BLaER1 treated with 17β-estradiol and CSF1 and Interleukin-3, amounts not matched to agents 10 nM and 100 nM (cell line): ENCODE measurements at regions not wholly inside any gene's neighbourhood (a gene's known extent, or its start where the extent isn't known, plus 50 kb on each side); places are given as distances from the start of the nearest gene placed in this dataset.

Source experiments
- H3K27ac ChIP-seq, 11 experiments: shearing (Covaris generic); formaldehyde crosslinking; 2 replicates each; pipeline ENCODE4 v1.8.1; 2022
- H3K27me3 ChIP-seq, 11 experiments: shearing (Covaris generic); formaldehyde crosslinking; 2 replicates each; pipeline ENCODE4 v1.8.1; 2022
- H3K36me3 ChIP-seq, 11 experiments: shearing (Covaris generic); formaldehyde crosslinking; 2 replicates each; pipeline ENCODE4 v1.8.1; 2022
- H3K4me1 ChIP-seq, 10 experiments: shearing (Covaris generic); formaldehyde crosslinking; 2 replicates each; pipeline ENCODE4 v1.8.1; 2022
- H3K4me2 ChIP-seq, 11 experiments: shearing (Covaris generic); formaldehyde crosslinking; 2 replicates each; pipeline ENCODE4 v1.8.1; 2022
- H3K4me3 ChIP-seq, 10 experiments: shearing (Covaris generic); formaldehyde crosslinking; 2 replicates each; pipeline ENCODE4 v1.8.1; 2022
- H3K9ac ChIP-seq, 11 experiments: shearing (Covaris generic); formaldehyde crosslinking; 2 replicates each; pipeline ENCODE4 v1.8.1; 2022
- H3K9me3 ChIP-seq, 11 experiments: shearing (Covaris generic); formaldehyde crosslinking; replicated peaks in 1 of 11; 2 replicates each; pipeline ENCODE4 v1.8.1; 2022
- H4K20me1 ChIP-seq, 11 experiments: shearing (Covaris generic); formaldehyde crosslinking; 2 replicates each; pipeline ENCODE4 v1.8.1; 2022
- Cebpa-rat ChIP-seq, 11 experiments: shearing (Covaris generic); IDR thresholded peaks; 2 replicates each; pipeline ENCODE4 v1.8.1; 2022

DNA sequence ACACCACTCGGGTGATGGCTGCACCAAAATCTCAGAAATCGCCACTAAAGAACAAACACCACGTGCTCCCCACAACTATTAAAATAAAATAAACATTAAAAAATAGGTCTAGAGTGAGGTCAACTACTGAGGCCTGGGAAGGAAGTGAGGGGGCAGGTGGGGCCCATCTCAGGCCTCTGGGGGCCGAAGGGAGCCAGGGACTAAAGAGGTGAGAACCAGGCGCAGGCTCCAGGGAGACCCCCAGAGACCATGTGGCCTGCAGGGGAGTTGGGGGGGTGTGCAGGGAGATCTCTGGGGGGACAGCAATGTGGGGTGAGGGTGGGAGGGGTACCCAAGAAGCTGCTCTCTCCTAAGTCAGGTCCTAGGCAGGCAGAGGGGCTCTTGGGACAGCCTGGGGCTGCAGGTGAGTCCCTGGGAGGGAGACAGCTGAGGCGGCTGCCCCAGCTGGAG, 111.3 kb upstream of the SMURF2 start:
- Histone ChIP-seq H3K4me2 (peak overlapping the region; percentile 44 to 100 (median 68); a peak in 16 of 22 replicates), H3K9me3 (no peaks in the 10 kb centered on the region), H3K4me1 (peaks cover 44 to 59% (median 53%) of the 10 kb centered on the region in 10 experiments), H4K20me1 (peaks cover 3 to 88% (median 58%) of the 10 kb centered on the region in 11 experiments; a peak in 19 of 22 replicates), H3K9ac (no peak overlapping the region), H3K27me3 (peaks cover 0 to 13% (median 5%) of the 10 kb centered on the region in 11 experiments; a peak in 16 of 22 replicates), H3K4me3 (no peak overlapping the region; a peak in 1 of 20 replicates), H3K27ac (no peak overlapping the region), H3K36me3 (peaks cover 0 to 43% (median 28%) of the 10 kb centered on the region in 11 experiments; a peak in 16 of 22 replicates)
- no peak for TF ChIP-seq Cebpa-rat (IDR thresholded peaks at IDR 0.05)

DNA sequence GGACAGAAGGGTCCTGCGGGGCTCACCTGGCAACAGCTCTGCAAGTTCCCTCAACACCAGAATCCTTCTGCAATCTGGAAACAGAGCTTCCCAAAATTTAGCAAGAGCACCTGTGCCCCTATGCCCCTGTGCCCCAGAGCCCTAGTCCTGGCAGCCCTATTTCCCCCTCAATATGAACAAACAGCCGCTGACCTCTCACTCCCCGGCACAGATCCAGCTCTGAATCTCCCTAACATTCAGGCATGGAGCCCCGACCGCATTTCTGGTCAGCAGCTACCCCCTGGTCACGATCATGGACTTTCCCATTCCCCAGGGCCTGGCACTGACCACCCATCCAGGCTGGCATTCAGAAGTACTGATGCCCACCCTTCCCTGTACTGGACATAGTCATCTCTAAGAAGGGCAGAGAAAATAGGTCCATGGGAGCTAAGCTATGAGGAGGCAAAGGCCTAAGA, 110.8 kb upstream of the SMURF2 start:
- H3K9me3 ChIP-seq: no peaks in the 10 kb centered on the region
- H3K9ac ChIP-seq: no peak overlapping the region
- H3K4me3 ChIP-seq: no peak overlapping the region
- peaks cover 0 to 8% (median 0%) of the 10 kb centered on the region in 11 experiments; a peak in 9 of 22 replicates for H3K27me3 ChIP-seq
- peaks cover 0 to 43% (median 29%) of the 10 kb centered on the region in 11 experiments; a peak in 16 of 22 replicates for H3K36me3 ChIP-seq
- TF ChIP-seq Cebpa-rat (IDR thresholded peaks at IDR 0.05): no peak
- H4K20me1 ChIP-seq: peaks cover 5 to 84% (median 54%) of the 10 kb centered on the region in 11 experiments; a peak in 18 of 22 replicates
- peaks cover 39 to 53% (median 47%) of the 10 kb centered on the region in 10 experiments for H3K4me1 ChIP-seq
- H3K4me2 ChIP-seq: peak overlapping the region in 7 of 11 experiments; percentile 7 to 78 (median 32); a peak in 8 of 22 replicates
- H3K27ac ChIP-seq: no peak overlapping the region

DNA sequence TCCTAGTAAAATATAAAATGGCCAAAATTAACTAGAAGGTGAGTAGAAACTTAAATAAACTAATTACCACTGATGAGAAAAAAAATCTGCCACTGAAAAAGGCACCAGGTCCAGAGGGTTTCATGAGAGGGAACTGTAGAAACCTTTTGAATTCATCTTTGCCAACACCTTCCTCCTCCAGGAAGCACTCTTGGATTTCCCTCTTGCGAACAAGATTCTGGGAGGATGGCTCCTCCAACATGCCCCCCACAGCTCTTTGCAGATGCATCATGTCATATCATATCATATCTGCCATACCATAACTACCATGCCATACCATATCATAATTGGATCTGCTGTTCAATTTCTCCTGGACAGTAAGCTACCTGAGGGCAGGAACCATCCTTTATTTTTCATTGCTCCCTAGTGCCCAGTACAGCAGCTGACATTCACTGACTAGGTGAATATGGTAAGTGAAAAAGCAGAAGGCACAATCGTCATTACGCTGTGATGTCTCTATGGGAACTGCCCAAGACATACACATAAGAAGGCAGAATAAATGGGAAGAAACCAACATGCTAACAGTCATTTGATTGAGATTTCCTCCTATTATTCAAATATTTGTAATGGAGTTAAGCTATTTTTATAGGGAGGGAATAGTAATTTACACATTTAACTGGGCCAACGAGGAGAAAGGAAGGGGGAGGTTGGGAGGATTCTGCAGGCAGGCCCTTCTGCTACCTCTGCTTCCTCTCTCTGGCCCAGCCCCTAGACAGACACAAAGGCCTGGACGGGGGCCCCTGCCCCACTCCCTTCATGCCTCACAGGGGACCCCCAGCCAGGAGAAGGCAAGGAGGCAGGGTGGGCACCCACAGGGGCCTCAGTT, 110.1 kb upstream of the SMURF2 start:
- H3K27me3 ChIP-seq: peaks cover 0 to 1% (median 0%) of the 10 kb centered on the region in 11 experiments; a peak in 2 of 22 replicates
- H3K4me2 ChIP-seq: peak overlapping the region in 7 of 11 experiments; percentile 7 to 78 (median 32); a peak in 8 of 22 replicates
- H3K36me3 ChIP-seq: peaks cover 0 to 49% (median 36%) of the 10 kb centered on the region in 11 experiments; a peak in 17 of 22 replicates
- no peak overlapping the region for H3K9ac ChIP-seq
- no peak overlapping the region for H3K4me3 ChIP-seq
- no peak overlapping the region for H3K27ac ChIP-seq
- H3K4me1 ChIP-seq: peaks cover 37 to 47% (median 41%) of the 10 kb centered on the region in 10 experiments
- H3K9me3 ChIP-seq: no peaks in the 10 kb centered on the region
- TF ChIP-seq Cebpa-rat (IDR thresholded peaks at IDR 0.05): no peak
- peaks cover 9 to 90% (median 56%) of the 10 kb centered on the region in 11 experiments; a peak in 18 of 22 replicates for H4K20me1 ChIP-seq

DNA sequence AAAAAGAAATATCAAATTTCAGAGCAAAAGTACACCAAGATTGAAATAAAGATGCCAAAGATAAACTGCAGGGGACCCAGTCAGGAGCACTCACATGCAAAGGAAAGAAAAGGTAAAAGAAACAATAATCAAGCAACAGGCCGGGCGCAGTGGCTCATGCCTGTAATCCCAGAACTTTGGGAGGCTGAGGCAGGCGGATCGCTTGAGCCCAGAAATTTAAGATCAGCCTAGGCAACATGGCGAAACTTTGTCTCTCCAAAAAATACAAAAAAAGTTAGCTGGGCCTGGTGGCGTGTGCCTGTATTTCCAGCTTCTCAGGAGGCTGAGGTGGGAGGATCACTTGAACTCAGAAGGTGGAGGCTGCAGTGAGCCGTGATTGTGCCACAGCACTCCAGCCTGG, 107.6 kb upstream of the SMURF2 start:
- no peak for TF ChIP-seq Cebpa-rat (IDR thresholded peaks at IDR 0.05)
- Histone ChIP-seq H3K27me3 (no peaks in the 10 kb centered on the region), H3K9me3 (no peaks in the 10 kb centered on the region), H4K20me1 (peaks cover 9 to 96% (median 48%) of the 10 kb centered on the region in 11 experiments; a peak in 17 of 22 replicates), H3K27ac (no peak overlapping the region), H3K4me2 (no peak overlapping the region), H3K4me1 (peaks cover 17 to 23% (median 20%) of the 10 kb centered on the region in 10 experiments), H3K9ac (no peak overlapping the region), H3K36me3 (peaks cover 5 to 74% (median 57%) of the 10 kb centered on the region in 11 experiments; a peak in 18 of 22 replicates), H3K4me3 (no peak overlapping the region)

DNA sequence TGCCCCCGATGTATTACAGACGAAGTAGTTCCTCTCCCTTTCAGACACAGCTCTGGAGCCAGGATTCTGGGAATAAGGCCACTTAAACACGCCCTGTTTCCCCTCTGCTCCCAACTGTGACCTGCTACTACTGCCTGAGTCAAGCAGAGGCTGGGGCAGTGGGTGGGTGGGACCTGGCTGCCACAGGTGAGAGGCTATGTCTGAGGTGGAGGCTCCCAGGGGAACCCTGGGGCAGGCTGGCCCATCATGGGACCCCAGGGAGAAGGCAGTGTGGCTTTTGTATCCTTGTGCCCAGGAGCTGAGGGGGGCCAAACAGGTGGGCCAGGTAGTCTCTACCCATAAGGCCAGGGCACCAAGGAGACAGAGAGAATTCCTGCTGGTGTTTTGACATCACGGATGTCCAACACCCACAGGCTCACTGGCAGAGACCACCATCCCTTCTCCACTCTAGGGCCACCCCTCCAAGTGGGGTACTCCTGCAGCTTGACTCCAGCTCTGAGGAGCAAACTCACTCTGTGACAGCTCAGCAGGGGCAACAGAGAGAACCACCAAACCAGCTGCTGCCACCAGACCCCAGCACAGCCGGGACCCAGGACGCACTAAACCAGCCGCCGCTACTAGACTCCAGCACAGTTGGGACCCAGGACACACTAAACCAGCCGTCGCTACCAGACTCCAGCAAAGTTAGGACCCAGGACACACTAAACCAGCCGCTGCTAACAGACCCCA, 105.3 kb upstream of the SMURF2 start:
- Histone ChIP-seq H3K27ac (no peak overlapping the region), H3K4me3 (no peak overlapping the region), H3K4me2 (no peak overlapping the region), H3K27me3 (no peaks in the 10 kb centered on the region), H3K4me1 (peaks cover 0 to 2% (median 0%) of the 10 kb centered on the region in 10 experiments; a peak in 2 of 20 replicates), H3K9me3 (no peaks in the 10 kb centered on the region), H3K36me3 (peaks cover 17 to 95% (median 74%) of the 10 kb centered on the region in 11 experiments; a peak in 20 of 22 replicates), H4K20me1 (peaks cover 6 to 82% (median 31%) of the 10 kb centered on the region in 11 experiments; a peak in 15 of 22 replicates), H3K9ac (no peak overlapping the region)
- no peak for TF ChIP-seq Cebpa-rat (IDR thresholded peaks at IDR 0.05)

DNA sequence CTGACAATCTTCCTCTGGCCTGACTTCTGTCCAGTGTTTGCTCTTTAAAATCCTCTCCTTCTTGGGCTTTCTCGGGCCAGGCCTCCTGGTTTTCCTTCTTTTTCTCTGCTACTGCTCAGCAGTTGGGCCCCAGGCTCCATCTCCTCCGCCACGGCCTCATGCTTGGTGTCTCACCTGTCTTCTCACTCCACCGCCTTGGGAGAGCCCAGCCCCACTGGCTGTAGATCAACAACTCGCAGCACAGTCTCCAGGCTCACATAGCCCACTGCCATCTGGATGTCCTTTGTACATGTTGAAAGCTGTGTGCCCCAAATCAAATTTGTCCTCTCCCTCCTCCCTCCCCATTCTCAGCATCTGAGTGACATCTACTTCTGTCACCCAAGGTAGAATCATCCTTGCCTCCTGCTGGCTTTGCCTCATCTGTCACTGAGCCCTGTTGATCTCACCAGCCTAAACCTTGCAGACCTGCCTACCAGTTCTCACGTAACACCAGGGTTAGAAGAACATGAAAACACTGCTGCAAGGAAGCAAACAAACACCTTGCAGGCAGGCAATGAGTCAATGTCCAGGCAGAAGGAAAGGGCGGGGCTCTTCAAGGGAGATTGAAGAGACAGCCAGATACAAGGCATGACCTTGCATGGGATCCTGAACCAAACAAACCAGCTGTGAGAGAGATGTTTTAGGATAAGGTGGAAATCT, 103.2 kb upstream of the SMURF2 start:
- no peaks in the 10 kb centered on the region for H3K9me3 ChIP-seq
- H3K27me3 ChIP-seq: no peaks in the 10 kb centered on the region
- no peak overlapping the region for H3K27ac ChIP-seq
- peaks cover 6 to 63% (median 20%) of the 10 kb centered on the region in 11 experiments; a peak in 15 of 22 replicates for H4K20me1 ChIP-seq
- no peaks in the 10 kb centered on the region for H3K4me1 ChIP-seq
- no peak overlapping the region for H3K9ac ChIP-seq
- TF ChIP-seq Cebpa-rat (IDR thresholded peaks at IDR 0.05): no peak
- H3K4me2 ChIP-seq: no peak overlapping the region
- no peak overlapping the region for H3K4me3 ChIP-seq
- peaks cover 28 to 96% (median 81%) of the 10 kb centered on the region in 11 experiments for H3K36me3 ChIP-seq

DNA sequence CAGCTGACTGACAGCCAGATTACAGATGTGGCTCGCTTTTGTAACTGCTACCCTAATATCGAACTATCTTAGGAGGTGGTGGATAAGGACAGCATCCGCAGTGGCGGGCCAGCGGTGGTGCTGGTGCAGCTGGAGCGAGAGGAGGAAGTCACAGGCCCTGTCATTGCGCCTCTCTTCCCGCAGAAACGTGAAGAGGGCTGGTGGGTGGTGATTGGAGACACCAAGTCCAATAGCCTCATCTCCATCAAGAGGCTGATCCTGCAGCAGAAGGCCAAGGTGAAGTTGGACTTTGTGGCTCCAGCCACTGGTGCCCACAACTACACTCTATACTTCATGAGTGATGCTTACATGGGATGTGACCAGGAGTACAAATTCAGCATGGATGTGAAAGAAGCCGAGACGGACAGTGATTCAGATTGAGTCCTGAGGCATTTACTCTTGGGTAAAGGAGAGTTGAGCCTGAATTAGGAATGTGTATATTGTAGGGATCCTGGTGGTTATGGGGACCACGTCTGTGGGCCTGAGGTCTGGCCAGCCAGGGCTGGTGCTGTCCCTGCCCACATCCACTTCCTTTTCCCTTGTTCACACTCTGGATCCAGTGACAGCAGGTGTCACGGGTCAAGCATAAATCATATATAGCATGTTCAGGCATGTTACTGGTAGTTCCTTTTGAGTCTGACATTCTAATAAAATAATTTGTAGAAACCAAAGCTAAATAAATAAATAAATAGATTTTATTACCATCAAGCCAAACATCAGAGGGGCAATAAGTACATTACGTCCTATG, 89.0 kb upstream of the SMURF2 start:
- Histone ChIP-seq H3K4me3 (no peak overlapping the region), H3K4me1 (peaks cover 0 to 8% (median 2%) of the 10 kb centered on the region in 10 experiments; a peak in 6 of 20 replicates), H3K27ac (no peak overlapping the region), H3K36me3 (peaks cover 60 to 93% (median 76%) of the 10 kb centered on the region in 11 experiments), H3K9ac (no peak overlapping the region), H3K4me2 (no peak overlapping the region), H3K27me3 (no peaks in the 10 kb centered on the region), H4K20me1 (no peaks in the 10 kb centered on the region), H3K9me3 (no peaks in the 10 kb centered on the region)
- no peak for TF ChIP-seq Cebpa-rat (IDR thresholded peaks at IDR 0.05)
